Endothelial cell of umbilical vein (primary cell): ENCODE measurements at regions not wholly inside any gene's neighbourhood (a gene's known extent, or its start where the extent isn't known, plus 50 kb on each side); places are given as distances from the start of the nearest gene placed in this dataset.

ENCODE experiments used
- BruUV-seq: library from RNA; stranded (reverse); fragments of 400-500 nt; replicated peaks from 2 replicates; lab custom pipeline; 2021; lab: Mats Ljungman, UMichigan
- CTCF ChIA-PET: fragments of 300-600, 350-600 bp; sonication (Branson Sonifier 250); formaldehyde crosslinking; loops from one replicate; lab custom pipeline; 2021; ENCODE audit warnings: antibody characterized with exemption, inconsistent platforms; lab: Charles Lee
- POLR2A ChIA-PET: fragments of 300-600, 350-600 bp; sonication (Branson Sonifier 250); formaldehyde crosslinking; loops from one replicate; lab custom pipeline; 2021; ENCODE audit warnings: antibody characterized with exemption, inconsistent platforms; lab: Charles Lee
- DNase-seq: peaks from one replicate; pipeline ENCODE4 v3.0.0-alpha.2; 2011; ENCODE audit warnings: low read depth, low spot score
- FAIRE-seq: peaks from 2 replicates; lab custom pipeline; 2011; peaks lifted over from hg19 to GRCh38; lab: Jason Lieb, UNC
- H2AFZ ChIP-seq: 2 replicates; pipeline ENCODE4 v1.6.0; 2012; ENCODE audit warnings: low read depth, low read length, control low read depth, inconsistent platforms
- H3K27ac ChIP-seq: 2 replicates; pipeline ENCODE4 v1.5.1; 2011; ENCODE audit warnings: low read depth, mild to moderate bottlenecking, control low read depth, low read length, moderate library complexity; ENCODE audit not compliant: insufficient read depth
- H3K27me3 ChIP-seq, 2 experiments: 2 replicates each; pipeline versions ENCODE4 v1.6.0 to v1.6.1; 2011; ENCODE audit warnings: low read length in 2 of 2, mixed read lengths in 1 of 2; ENCODE audit not compliant: control insufficient read depth in 2 of 2, insufficient read depth in 2 of 2
- H3K36me3 ChIP-seq, 2 experiments: 2 replicates in 1 of 2; 3 replicates in 1 of 2; pipeline ENCODE4 v1.5.1; 2011; ENCODE audit warnings: low read length in 2 of 2, mild to moderate bottlenecking in 1 of 2, moderate library complexity in 1 of 2; ENCODE audit not compliant: control insufficient read depth in 2 of 2, insufficient read depth in 2 of 2; ENCODE audit errors: extremely low read depth in 1 of 2
- H3K4me1 ChIP-seq: 3 replicates; pipeline ENCODE4 v1.5.1; 2011; ENCODE audit warnings: mild to moderate bottlenecking, low read length; ENCODE audit not compliant: control insufficient read depth, insufficient read depth; ENCODE audit errors: extremely low read depth
- H3K4me2 ChIP-seq: 2 replicates; pipeline ENCODE4 v1.6.1; 2011; ENCODE audit warnings: low read length, control low read depth, mixed read lengths; ENCODE audit not compliant: insufficient read depth
- H3K4me3 ChIP-seq, 3 experiments: fragments of 200-600 bp in 1 of 3; sonication (generic), shearing (Covaris generic) in 1 of 3; replicated peaks in 1 of 3; 2 replicates each; pipeline ENCODE4 v1.5.1; 2011 to 2016; ENCODE audit warnings: control low read depth in 3 of 3, low read length in 3 of 3, mild to moderate bottlenecking in 2 of 3, inconsistent platforms in 1 of 3, low read depth in 1 of 3, moderate library complexity in 1 of 3; ENCODE audit not compliant: insufficient read depth in 1 of 3
- H3K79me2 ChIP-seq: 2 replicates; pipeline ENCODE4 v1.6.0; 2012; ENCODE audit warnings: low read length, inconsistent platforms; ENCODE audit not compliant: control insufficient read depth, insufficient read depth
- H3K9ac ChIP-seq: replicated peaks from 2 replicates; pipeline ENCODE3; 2011; ENCODE audit warnings: low read length, control low read depth; ENCODE audit not compliant: insufficient read depth; ENCODE audit errors: extremely low read depth
- H3K9me1 ChIP-seq: replicated peaks from 3 replicates; pipeline ENCODE4 v1.6.0; 2011; ENCODE audit warnings: mild to moderate bottlenecking, low read length; ENCODE audit not compliant: control insufficient read depth, insufficient read depth; ENCODE audit errors: extremely low read depth
- H3K9me3 ChIP-seq: replicated peaks from 2 replicates; pipeline ENCODE4 v1.5.1; 2012; ENCODE audit warnings: low read length, inconsistent platforms; ENCODE audit not compliant: control insufficient read depth, insufficient read depth
- H4K20me1 ChIP-seq: replicated peaks from 2 replicates; pipeline ENCODE3; 2011; ENCODE audit warnings: mild to moderate bottlenecking, low read length; ENCODE audit not compliant: control insufficient read depth, insufficient read depth; ENCODE audit errors: extremely low read depth
- EZH2 ChIP-seq: IDR thresholded peaks from 2 replicates; pipeline ENCODE4 v1.6.1; 2012; ENCODE audit warnings: borderline replicate concordance, low read depth, mild to moderate bottlenecking, moderate library complexity, low read length, inconsistent platforms; ENCODE audit not compliant: severe bottlenecking
- GATA2 ChIP-seq: IDR thresholded peaks from 2 replicates; pipeline ENCODE4 v1.7.0; 2011; ENCODE audit warnings: low read depth, mild to moderate bottlenecking, moderate library complexity, mixed read lengths, low read length; ENCODE audit not compliant: insufficient read length, insufficient read depth
- JUN ChIP-seq: IDR thresholded peaks from 2 replicates; pipeline ENCODE4 v1.6.1; 2011; ENCODE audit warnings: borderline replicate concordance, low read depth; ENCODE audit not compliant: insufficient read length, insufficient read depth
- MYC ChIP-seq: IDR thresholded peaks from one replicate; pipeline ENCODE4 v1.6.1; 2011; ENCODE audit warnings: mild to moderate bottlenecking, low read depth, low read length
- POLR2A ChIP-seq: IDR thresholded peaks from 2 replicates; pipeline ENCODE4 v1.6.1; 2012; ENCODE audit warnings: low read depth, mild to moderate bottlenecking, control low read depth, low read length
- POLR2AphosphoS5 ChIP-seq: IDR thresholded peaks from 2 replicates; pipeline ENCODE4 v1.6.1; 2012; ENCODE audit warnings: low read depth, mild to moderate bottlenecking, control low read depth, low read length, moderate library complexity; ENCODE audit not compliant: insufficient read depth
- dilution Hi-C: fragments of 300-500 bp; cut with MboI; formaldehyde crosslinking; loops from one replicate; pipeline ENCODE4 v1.15.0; 2019; ENCODE audit warnings: low sequenced_read_pairs; ENCODE audit not compliant: extremely low pct_ligation_motif_present
- intact Hi-C: fragments of 100-400 bp; cut with micrococcal nuclease; formaldehyde crosslinking; loops from one replicate; pipeline ENCODE4 v1.10.0; 2022
- TF ChIP-seq, protein P1 (sequence below): IDR thresholded peaks from 2 replicates; pipeline ENCODE4 v1.6.1; 2011; ENCODE audit not compliant: insufficient read depth, insufficient read length

DNA sequence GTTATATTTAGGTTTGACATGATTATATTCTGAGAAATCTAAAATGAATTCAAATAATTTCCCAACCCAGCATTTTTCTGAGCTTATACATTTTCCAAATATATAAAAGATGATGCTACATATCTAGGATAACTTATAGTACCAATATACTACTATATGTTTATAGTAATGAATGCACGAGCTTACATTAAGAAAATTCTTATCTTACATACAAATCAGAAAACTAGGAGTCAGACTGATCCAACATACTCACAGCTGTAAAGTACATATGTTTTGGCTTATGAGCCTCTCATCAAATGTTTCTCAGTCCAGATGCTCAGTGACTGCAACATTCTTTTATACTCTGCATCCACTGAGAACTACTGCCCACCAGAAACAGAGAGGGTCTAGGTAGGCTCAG is 491.3 kb upstream of the KLF12 start:
- no peak for DNase-seq
- no peaks in the 10 kb centered on the region for H3K27me3 ChIP-seq
- H3K4me3 ChIP-seq = no peak overlapping the region
- H2AFZ ChIP-seq = no peak overlapping the region
- no peaks in the 10 kb centered on the region for H3K9me1 ChIP-seq
- no peak for TF ChIP-seq MYC
- TF ChIP-seq GATA2 = no peak
- TF ChIP-seq POLR2AphosphoS5 = no peak
- TF ChIP-seq EZH2 = no peak
- TF ChIP-seq POLR2A = no peak
- no peak for TF ChIP-seq JUN
- intact Hi-C loops (no loop called here), dilution Hi-C loops (no loop called here)
- no peak for FAIRE-seq
- POLR2A ChIA-PET = no interaction called here
- H3K4me2 ChIP-seq = no peak overlapping the region
- no peaks in the 10 kb centered on the region for H4K20me1 ChIP-seq
- BruUV-seq = no TSS peak
- no peak overlapping the region for H3K27ac ChIP-seq
- no peaks in the 10 kb centered on the region for H3K36me3 ChIP-seq
- no peaks in the 10 kb centered on the region for H3K9me3 ChIP-seq
- CTCF ChIA-PET = interaction anchor here (1.3 kb wide), 1 partner anchor 594 kb away, joined by 3 read pairs; no protein-coding TSS in a partner anchor
- no peaks in the 10 kb centered on the region for H3K79me2 ChIP-seq
- H3K9ac ChIP-seq = no peak overlapping the region
- no peaks in the 10 kb centered on the region for H3K4me1 ChIP-seq

- H2AFZ ChIP-seq = no peak overlapping the region
- H3K9me1 ChIP-seq = no peaks in the 10 kb centered on the region
- no TSS peak for BruUV-seq
- H3K9me3 ChIP-seq = no peaks in the 10 kb centered on the region
- no peak overlapping the region for H3K27ac ChIP-seq
- no peak overlapping the region for H3K4me2 ChIP-seq
- intact Hi-C loops = no loop called here
- no peaks in the 10 kb centered on the region for H3K36me3 ChIP-seq
- H3K4me1 ChIP-seq = no peaks in the 10 kb centered on the region
- dilution Hi-C loops = no loop called here
- H4K20me1 ChIP-seq = no peaks in the 10 kb centered on the region
- H3K4me3 ChIP-seq = no peak overlapping the region
- H3K9ac ChIP-seq = no peak overlapping the region
- H3K79me2 ChIP-seq = no peaks in the 10 kb centered on the region
- ChIA-PET POLR2A (no interaction called here), CTCF (no interaction called here)
- DNase-seq = no peak
- FAIRE-seq = no peak
- no peak for TF ChIP-seq POLR2A
- TF ChIP-seq EZH2 = no peak
- no peak for TF ChIP-seq MYC
- no peak for TF ChIP-seq JUN
- TF ChIP-seq, protein P1, sequence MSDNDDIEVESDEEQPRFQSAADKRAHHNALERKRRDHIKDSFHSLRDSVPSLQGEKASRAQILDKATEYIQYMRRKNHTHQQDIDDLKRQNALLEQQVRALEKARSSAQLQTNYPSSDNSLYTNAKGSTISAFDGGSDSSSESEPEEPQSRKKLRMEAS = no peak
- no peaks in the 10 kb centered on the region for H3K27me3 ChIP-seq
Observed at GRCh38 chr13:74623761-74624160, 489.6 kb upstream of the KLF12 start.
